ENCODE measurements at regions not wholly inside any gene's neighbourhood (a gene's known extent, or its start where the extent isn't known, plus 50 kb on each side); places are given as distances from the start of the nearest gene placed in this dataset.

GRCh38 chr3:43953814-43954692, 263.3 kb downstream of the ABHD5 start:
- DNase-seq: no peak

GRCh38 chr3:43956945-43957344, 266.2 kb downstream of the ABHD5 start:
- DNase-seq: no peak

GRCh38 chr3:43957553-43957952, 266.8 kb downstream of the ABHD5 start:
- no peak for DNase-seq

DNA sequence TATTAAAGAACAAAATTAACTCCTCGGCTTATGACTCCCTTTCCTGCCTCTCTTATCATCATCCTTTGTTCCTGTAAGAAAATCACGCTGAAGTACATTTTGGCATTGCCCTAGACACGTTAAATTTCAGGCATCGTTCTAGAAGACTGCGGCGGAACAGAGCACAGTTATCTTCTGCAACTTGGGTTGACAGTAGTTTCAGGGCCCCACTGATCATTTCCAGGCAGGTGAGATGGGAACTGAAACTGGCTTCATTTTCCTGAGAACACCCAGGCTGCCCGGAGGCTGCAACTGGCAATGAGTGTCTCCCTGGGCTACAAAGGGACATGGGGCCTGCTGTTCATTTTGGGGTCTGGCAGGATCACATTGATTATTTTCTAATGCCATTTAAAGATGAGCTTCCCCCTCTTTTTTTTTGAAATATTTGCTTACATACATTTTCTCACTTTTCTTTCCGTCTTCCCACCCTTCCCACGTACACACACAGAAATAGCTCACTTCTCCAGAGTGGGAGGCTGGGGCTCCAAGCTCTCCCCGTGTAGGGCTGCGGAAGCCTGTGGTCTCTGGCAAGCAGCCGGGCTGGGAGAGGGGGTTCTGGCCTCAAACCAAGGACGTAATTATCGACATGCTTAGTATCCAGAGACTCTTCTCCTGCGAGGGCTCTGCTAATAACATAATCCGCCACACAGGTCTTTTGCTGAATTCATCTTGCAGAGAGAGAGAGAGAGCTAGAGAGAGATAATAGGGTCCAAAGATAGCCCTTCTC, 267.4 kb downstream of the ABHD5 start:
- no peak for DNase-seq

DNA sequence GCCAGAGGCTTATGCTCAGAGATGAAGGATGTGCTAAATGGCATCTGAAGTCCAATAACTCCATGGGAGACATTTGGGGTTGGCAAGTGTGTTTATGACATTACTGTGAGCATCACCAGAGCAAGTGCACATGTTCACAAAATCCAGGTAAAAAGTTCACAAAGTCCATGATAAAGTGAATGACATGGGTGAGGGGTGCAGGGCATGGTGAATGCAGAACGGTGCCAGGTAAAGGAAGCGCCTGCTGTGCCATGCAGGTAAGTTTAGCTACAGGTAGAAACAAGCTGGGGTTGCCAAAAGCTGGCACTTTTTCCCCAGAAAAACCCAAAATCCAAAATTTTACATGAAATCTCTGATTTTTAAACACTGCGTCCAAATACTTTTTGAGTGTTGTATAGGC, 268.2 kb downstream of the ABHD5 start:
- DNase-seq: no peak

DNA sequence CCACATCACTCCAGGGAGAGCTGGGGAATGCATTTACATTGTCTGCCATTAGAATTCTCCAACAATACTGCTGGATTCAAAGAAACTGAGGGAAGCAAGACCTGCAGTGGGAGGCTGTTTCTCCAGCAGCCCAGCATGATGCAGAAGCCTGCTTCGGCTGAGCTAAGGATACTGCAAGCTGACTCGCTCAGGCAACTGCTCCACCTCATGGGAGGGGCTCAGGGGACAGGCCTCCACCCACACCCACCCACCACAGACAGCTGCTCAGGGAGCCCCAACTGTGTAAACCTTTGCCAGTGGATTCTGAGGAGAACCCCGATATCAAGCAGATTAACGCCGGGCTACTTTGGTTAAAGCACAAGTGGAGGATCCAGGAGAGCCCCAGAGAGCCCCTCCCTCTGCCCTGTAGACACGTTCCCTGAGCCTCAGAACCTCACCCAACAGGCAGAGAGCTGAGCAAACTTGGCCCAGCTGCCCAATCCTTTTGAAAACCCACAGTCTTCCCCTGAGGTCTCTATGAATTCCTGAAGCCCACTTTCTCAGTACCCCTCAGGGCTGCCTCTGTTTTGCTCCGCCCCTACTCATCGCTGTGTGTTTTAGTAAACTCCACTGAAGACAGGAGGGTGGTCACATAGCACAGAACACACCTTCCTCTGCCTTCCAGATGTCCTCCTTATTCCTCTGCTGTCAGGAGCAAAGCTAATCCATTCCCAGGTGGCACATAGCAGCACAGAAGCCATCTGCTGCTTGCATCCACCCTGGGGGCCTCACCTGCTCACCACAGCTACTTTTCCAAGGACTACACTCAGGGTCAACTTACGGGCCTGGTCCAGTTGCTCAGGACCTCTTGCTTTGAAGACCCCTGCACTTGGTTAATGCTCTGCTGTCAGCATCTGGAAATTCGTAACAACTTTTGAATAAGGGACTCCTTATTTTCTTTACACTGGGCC, 269.0 kb downstream of the ABHD5 start:
- no peak for DNase-seq

DNA sequence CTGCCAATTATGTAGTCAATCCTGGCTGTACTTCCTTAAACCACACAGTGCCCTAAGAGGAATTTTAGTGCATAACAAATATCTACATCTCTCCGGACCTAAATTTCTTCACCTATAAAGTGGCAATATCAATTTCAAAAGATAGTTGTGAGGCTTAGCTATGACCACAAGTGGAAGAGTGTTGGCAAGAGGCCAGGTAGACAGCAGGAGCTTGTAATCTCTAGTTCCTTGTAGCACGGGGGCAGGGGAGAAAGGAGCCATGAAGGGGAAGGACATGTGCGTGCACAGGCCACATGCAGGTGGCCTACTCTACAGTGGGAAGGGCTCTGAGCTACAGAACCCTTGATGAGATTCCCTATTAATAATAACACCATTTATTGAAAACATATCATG, 269.7 kb downstream of the ABHD5 start:
- no peak for DNase-seq

DNA sequence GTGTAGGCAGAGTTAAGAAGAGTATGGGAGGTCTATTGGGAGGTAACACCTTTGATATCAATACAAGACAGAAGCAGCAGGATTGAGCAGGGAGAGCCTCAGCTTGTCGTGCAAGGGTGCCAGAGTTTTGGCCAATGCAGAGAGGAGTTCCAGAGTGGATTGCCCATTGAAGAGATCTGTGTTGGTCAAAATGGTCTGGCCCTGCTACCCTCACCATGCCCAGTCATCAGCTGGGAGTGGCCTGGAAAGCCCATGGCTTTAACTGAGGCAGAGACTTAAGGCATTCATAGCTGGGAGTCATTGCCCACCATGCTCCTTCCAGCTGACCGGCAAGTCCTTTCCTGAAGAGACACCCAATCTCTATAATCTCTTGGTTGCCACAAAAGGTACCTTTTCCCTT, 271.3 kb downstream of the ABHD5 start:
- no peak for DNase-seq

GRCh38 chr3:43963208-43963607, 272.5 kb downstream of the ABHD5 start:
- no peak for DNase-seq

GRCh38 chr3:43964640-43965039, 273.9 kb downstream of the ABHD5 start:
- no peak for DNase-seq

DNA sequence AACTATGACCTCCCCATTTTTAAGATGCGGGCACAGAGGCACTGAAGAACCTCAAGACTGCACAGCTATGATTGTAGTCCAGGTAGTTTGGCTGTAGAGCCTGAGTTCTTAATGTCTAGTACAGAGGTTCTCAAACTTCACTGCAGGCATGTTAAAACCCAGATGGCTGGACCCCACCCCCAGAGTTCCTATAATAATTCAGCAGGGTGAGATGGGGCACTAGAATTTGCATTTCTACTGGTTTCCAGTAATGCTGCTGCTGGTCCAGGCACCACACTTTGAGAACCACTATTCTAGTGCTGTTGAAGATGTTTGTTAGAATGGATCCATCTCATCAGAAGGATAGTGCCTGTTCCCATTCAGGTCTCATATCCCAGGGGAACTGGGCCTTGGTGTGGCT, 274.9 kb downstream of the ABHD5 start:
- DNase-seq: no peak

DNA sequence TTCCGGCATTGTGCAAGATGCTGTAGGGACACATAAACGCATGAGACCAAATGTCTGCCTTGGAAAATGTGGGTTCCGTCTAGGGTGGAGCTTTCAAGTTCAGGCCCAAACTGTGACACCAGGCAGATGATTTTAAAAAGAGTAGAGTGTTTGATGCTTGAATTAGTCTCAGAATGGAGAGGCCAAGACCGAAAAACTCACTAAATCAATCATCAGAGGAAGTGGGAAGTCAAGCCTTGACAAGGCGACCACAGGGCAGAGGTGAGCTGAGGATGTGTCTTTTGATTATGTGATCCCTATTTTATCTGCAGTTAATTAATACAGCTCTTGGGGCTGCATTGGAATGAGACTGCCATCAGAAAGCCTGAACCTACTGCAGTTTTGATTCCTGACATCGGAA, 275.4 kb downstream of the ABHD5 start:
- no peak for DNase-seq

GRCh38 chr3:43966530-43966929, 275.2 kb upstream of the TOPAZ1 start:
- DNase-seq: no peak

- DNase-seq: no peak
Observed at GRCh38 chr3:43968465-43968864, 273.2 kb upstream of the TOPAZ1 start.

GRCh38 chr3:43969944-43970343, 271.7 kb upstream of the TOPAZ1 start:
- DNase-seq: no peak

GRCh38 chr3:43970351-43970750, 271.3 kb upstream of the TOPAZ1 start:
- DNase-seq: no peak

DNA sequence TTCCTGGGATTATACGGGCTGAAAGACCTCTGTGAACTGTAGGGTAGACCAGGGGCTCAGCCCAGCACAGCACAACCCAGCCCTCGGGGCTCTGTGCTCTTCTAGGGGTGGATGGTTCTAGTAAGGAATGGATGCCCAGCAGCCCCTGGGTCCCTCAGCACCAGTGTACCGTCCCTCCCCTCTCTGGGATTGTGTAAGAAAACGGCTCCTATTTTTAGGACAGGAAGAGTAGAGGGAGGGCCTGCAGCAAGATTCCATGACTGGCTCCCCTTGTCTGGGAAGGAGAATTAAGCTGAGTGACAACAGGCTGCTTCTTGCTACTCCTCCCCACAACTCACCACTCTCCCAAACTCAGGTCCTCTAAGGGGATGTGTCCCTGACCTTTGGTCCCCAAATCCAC, 270.8 kb upstream of the TOPAZ1 start:
- no peak for DNase-seq

- no peak for DNase-seq
Observed at GRCh38 chr3:43971486-43971885, 270.2 kb upstream of the TOPAZ1 start.

DNA sequence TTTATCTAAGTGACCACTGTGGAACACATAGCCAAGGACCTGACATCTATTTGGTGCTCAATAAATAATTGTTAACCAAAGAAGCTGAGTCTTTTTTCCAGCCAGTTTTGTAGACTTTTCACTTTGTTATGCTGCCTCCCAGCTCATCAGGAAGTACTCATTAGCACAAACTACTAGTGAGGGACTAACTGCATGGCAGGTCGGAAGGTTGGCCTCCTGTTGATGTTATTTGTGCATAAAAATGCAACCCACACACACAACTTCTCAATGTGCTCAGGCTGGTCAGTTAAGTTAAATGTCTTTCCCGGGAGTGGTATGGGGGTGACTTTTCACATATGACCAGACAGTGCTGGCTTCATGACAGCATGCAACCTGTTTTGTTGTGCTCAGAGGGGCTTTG, 263.0 kb upstream of the TOPAZ1 start:
- DNase-seq: no peak

- no peak for DNase-seq
Observed at GRCh38 chr3:43979645-43980044, 262.0 kb upstream of the TOPAZ1 start.

- no peak for DNase-seq
Observed at GRCh38 chr3:43994657-43995546, 246.8 kb upstream of the TOPAZ1 start.
